ENCODE measurements at regions not wholly inside any gene's neighbourhood (a gene's known extent, or its start where the extent isn't known, plus 50 kb on each side); places are given as distances from the start of the nearest gene placed in this dataset.

DNA sequence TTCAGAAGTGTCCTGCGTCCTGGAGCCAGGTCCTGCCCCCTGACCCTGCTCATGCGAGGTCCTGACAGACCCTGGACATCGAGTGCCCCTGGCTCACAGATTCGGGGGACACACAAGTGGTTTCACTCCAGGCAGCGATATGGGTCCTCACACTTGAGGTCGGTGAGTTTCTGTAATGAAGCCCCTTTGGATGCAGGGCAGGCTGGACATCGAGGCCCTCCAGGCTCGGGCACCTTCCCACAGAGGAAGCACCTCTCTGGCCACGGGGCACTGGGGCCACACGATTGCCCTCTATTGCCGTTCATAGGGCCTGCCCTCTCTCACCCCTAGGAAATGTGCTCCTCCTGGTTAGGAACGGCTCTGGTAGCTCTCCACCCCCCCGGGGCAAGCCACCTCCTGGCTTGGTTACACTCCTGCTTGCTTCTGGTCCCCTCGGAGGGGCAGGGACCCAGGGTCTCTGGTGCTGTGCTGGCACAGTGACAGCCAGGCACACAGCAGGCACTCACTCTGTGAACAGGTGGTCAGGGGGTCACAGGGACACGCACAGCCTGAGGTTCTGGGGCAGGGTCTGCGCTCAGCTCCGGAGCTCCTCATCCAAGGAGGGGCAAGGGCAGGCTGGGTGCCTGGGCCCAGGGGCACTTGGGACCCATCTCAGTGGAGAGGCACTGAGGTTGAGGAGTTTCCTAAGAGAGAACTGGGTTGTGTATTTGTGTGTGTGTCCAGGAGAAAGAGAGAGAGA lies 907.7 kb downstream of the BRD1 start:
- no TSS peak for BruUV-seq (replicated peaks)
- ChIA-PET CTCF (ENCODE audit: low intra/inter-chr PET ratio, low total read pairs) (no interaction called here), POLR2A (no interaction called here)
- in situ Hi-C loops (cut with HindIII; ENCODE audit: extremely low pct_ligation_motif_present, low pct_unique_long_range_greater_than_20kb) (no loop called here), intact Hi-C loops (cut with micrococcal nuclease; ENCODE audit: unreplicated experiment) (no loop called here)
- 89% methylated on average over 15 of the region's 17 CpGs for WGBS (ENCODE audit: low lambda C conversion rate)
- Histone ChIP-seq H3K9ac (ENCODE audit: insufficient read depth, low read depth, low read length) (no peak overlapping the region), H3K4me2 (ENCODE audit: low read depth, low read length) (no peak overlapping the region), H3K9me3 (ENCODE audit: low read length) (peaks cover 12% of the 10 kb centered on the region), H3K4me1 (ENCODE audit: insufficient read depth, low read length) (peaks cover 52% of the 10 kb centered on the region), H3K27me3 (ENCODE audit: control insufficient read depth in 1 of 2, insufficient read depth in 2 of 2, low read length in 2 of 2) (peaks cover 6 to 8% of the 10 kb centered on the region in 2 experiments; a peak in 3 of 5 replicates), H3K36me3 (replicated peaks in 1 of 2; ENCODE audit: control insufficient read depth in 1 of 2, insufficient read depth in 2 of 2, low read length in 2 of 2) (no peaks in the 10 kb centered on the region), H4K20me1 (ENCODE audit: insufficient read depth, low read length) (no peaks in the 10 kb centered on the region), H3K4me3 (replicated peaks in 1 of 3; ENCODE audit: insufficient read depth in 1 of 3, low read depth in 2 of 3, low read length in 3 of 3) (no peak overlapping the region), H2AFZ (ENCODE audit: low read length) (no peak overlapping the region), H3K79me2 (ENCODE audit: insufficient read depth, low read length) (no peaks in the 10 kb centered on the region), H3K27ac (ENCODE audit: extremely low read length, insufficient read depth, low read length) (no peak overlapping the region)
- FAIRE-seq: no peak
- TF ChIP-seq TARDBP (CRISPR knock-in tag; IDR thresholded peaks at IDR 0.05) (no peak), ZNF292 (CRISPR knock-in tag; IDR thresholded peaks at IDR 0.05; ENCODE audit: borderline replicate concordance, low read depth) (0 out of 2 replicates have a peak, but pooled peaks have one; percentile 3)
- DNase-seq (ENCODE audit: low spot score): no peak
- ATAC-seq: no peak

DNA sequence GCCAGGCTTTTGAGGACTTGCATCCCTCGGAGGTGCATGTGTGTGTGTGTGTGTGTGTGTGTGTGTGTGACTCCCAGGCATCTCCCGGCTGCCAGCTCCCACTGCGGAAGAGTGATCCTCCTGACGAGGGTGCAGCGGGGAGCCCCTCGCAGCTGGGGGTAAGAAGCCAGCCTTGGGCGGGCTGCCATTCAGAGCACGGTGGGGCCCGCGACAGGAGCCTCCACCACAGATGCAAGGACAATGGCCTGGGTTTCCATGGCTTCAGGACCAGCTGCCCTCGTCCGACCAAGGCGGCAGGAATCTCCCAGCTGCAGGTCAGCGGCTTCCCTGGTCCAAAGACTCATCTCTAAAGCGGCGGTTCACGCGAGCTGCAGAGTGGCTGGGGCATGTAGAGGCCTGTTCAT lies 908.5 kb downstream of the BRD1 start:
- CTCF ChIA-PET (ENCODE audit: low intra/inter-chr PET ratio, low total read pairs): no interaction called here
- 67% methylated on average over 1 of the region's 18 CpGs for WGBS (ENCODE audit: low lambda C conversion rate)
- H3K4me3 ChIP-seq (replicated peaks in 1 of 3; ENCODE audit: insufficient read depth in 1 of 3, low read depth in 2 of 3, low read length in 3 of 3): no peak overlapping the region
- no peak for TF ChIP-seq ZBTB49 (CRISPR knock-in tag; IDR thresholded peaks at IDR 0.05; ENCODE audit: borderline replicate concordance)
- TF ChIP-seq ZNF83 (CRISPR knock-in tag; IDR thresholded peaks at IDR 0.05; ENCODE audit: borderline replicate concordance): no peak
- TF ChIP-seq ZBTB38 (CRISPR knock-in tag; IDR thresholded peaks at IDR 0.05): peak; percentile 100
- TF ChIP-seq ZBTB1 (CRISPR knock-in tag; IDR thresholded peaks at IDR 0.05; ENCODE audit: borderline replicate concordance): no peak
- TF ChIP-seq SATB2 (CRISPR knock-in tag; IDR thresholded peaks at IDR 0.05): no peak
- TF ChIP-seq, protein P1, sequence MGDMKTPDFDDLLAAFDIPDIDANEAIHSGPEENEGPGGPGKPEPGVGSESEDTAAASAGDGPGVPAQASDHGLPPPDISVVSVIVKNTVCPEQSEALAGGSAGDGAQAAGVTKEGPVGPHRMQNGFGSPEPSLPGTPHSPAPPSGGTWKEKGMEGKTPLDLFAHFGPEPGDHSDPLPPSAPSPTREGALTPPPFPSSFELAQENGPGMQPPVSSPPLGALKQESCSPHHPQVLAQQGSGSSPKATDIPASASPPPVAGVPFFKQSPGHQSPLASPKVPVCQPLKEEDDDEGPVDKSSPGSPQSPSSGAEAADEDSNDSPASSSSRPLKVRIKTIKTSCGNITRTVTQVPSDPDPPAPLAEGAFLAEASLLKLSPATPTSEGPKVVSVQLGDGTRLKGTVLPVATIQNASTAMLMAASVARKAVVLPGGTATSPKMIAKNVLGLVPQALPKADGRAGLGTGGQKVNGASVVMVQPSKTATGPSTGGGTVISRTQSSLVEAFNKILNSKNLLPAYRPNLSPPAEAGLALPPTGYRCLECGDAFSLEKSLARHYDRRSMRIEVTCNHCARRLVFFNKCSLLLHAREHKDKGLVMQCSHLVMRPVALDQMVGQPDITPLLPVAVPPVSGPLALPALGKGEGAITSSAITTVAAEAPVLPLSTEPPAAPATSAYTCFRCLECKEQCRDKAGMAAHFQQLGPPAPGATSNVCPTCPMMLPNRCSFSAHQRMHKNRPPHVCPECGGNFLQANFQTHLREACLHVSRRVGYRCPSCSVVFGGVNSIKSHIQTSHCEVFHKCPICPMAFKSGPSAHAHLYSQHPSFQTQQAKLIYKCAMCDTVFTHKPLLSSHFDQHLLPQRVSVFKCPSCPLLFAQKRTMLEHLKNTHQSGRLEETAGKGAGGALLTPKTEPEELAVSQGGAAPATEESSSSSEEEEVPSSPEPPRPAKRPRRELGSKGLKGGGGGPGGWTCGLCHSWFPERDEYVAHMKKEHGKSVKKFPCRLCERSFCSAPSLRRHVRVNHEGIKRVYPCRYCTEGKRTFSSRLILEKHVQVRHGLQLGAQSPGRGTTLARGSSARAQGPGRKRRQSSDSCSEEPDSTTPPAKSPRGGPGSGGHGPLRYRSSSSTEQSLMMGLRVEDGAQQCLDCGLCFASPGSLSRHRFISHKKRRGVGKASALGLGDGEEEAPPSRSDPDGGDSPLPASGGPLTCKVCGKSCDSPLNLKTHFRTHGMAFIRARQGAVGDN (CRISPR knock-in tag; IDR thresholded peaks at IDR 0.05): peak; percentile 50
- TF ChIP-seq ZMYM3 (CRISPR knock-in tag; IDR thresholded peaks at IDR 0.05): no peak
- 0 out of 2 replicates have a peak, but pooled peaks have one; percentile 59 for TF ChIP-seq TP53 (CRISPR knock-in tag; conservative IDR thresholded peaks at IDR 0.05)
- TF ChIP-seq RORA (CRISPR knock-in tag; IDR thresholded peaks at IDR 0.05): no peak

More for the DNA sequence above, 908.5 kb downstream of the BRD1 start:
- H3K9ac ChIP-seq (ENCODE audit: insufficient read depth, low read depth, low read length): no peak overlapping the region
- intact Hi-C loops (cut with micrococcal nuclease; ENCODE audit: unreplicated experiment): no loop called here
- H3K4me1 ChIP-seq (ENCODE audit: insufficient read depth, low read length): peaks cover 52% of the 10 kb centered on the region
- POLR2A ChIA-PET: interaction anchor here (1.0 to 1.5 kb wide), 2 partner anchors 20 to 24 kb away, joined by 5 to 14 read pairs; no protein-coding TSS in a partner anchor
- no peaks in the 10 kb centered on the region for H4K20me1 ChIP-seq (ENCODE audit: insufficient read depth, low read length)
- no peaks in the 10 kb centered on the region for H3K36me3 ChIP-seq (replicated peaks in 1 of 2; ENCODE audit: control insufficient read depth in 1 of 2, insufficient read depth in 2 of 2, low read length in 2 of 2)
- peaks cover 12% of the 10 kb centered on the region for H3K9me3 ChIP-seq (ENCODE audit: low read length)
- peaks cover 4 to 8% of the 10 kb centered on the region in 2 experiments; a peak in 3 of 5 replicates for H3K27me3 ChIP-seq (ENCODE audit: control insufficient read depth in 1 of 2, insufficient read depth in 2 of 2, low read length in 2 of 2)
- in situ Hi-C loops (cut with HindIII; ENCODE audit: extremely low pct_ligation_motif_present, low pct_unique_long_range_greater_than_20kb): no loop called here
- no TSS peak for BruUV-seq (replicated peaks)
- H3K4me2 ChIP-seq (ENCODE audit: low read depth, low read length): peak overlapping the region; percentile 48; the same call in 1 of the 2 replicates
- no peak overlapping the region for H2AFZ ChIP-seq (ENCODE audit: low read length)
- FAIRE-seq (no peak), ATAC-seq (peak; percentile 40), DNase-seq (ENCODE audit: low spot score) (no peak)
- H3K27ac ChIP-seq (ENCODE audit: extremely low read length, insufficient read depth, low read length): peak overlapping the region; percentile 42
- no peaks in the 10 kb centered on the region for H3K79me2 ChIP-seq (ENCODE audit: insufficient read depth, low read length)

Data from HepG2 (cell line).